ENCODE measurements at regions not wholly inside any gene's neighbourhood (a gene's known extent, or its start where the extent isn't known, plus 50 kb on each side); places are given as distances from the start of the nearest gene placed in this dataset.

DNA sequence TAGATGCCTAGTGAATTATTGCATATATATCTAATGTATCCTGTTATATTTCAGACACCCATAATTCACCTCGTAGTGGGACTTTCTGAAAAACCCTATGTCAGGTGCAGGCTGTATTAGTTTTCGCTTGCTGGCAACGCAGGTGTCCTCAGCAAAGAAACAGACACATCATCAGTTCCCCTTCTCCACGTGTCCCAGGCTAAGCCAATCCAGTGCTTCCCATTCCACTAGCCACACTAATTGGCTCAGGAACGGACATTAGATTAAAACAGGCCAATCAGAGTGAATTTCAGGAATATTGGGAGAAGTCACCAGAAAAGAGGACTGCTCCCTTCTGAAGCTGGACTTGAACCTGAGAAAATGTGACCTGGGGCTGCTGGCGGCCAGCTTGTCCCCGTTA lies 151.3 kb downstream of the PTPN11 start:
- Histone ChIP-seq H3K27me3 (ENCODE audit: insufficient read depth, low read length, poor library complexity, severe bottlenecking) (no peaks in the 10 kb centered on the region), H3K4me2 (ENCODE audit: low read depth, low read length, poor library complexity, severe bottlenecking) (no peak overlapping the region), H3K36me3 (ENCODE audit: insufficient read depth, low read length) (no peaks in the 10 kb centered on the region)

DNA sequence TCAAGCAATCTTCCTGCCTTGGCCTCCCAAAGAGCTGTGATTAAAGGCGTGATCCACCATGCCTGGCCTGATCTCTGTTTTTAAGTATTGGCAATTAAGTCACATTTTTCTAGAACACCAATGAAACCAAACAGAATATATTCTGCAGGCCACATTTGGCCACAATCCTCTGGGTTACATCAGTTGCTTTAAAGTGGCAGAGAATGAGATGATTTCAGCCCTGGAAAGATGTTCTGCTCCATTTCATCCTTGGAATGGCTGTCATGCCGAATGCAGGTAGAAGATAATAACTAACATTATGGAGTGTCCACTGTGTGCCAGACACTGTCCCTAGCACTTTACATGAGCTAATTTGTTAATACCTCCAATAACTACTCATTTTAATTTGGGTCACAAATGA lies 154.4 kb downstream of the PTPN11 start:
- Histone ChIP-seq H3K4me2 (ENCODE audit: low read depth, low read length, poor library complexity, severe bottlenecking) (no peak overlapping the region), H3K9ac (ENCODE audit: low read depth, low read length, poor library complexity, severe bottlenecking) (no peak overlapping the region), H3F3A (ENCODE audit: low read depth) (no peaks in the 10 kb centered on the region), H3K9me2 (replicated peaks; ENCODE audit: low read depth, low read length) (no peaks in the 10 kb centered on the region), H3K9me3 (ENCODE audit: insufficient read depth, low read depth, low read length) (no peaks in the 10 kb centered on the region), H2AFZ (ENCODE audit: low read length) (no peak overlapping the region), H3K36me3 (ENCODE audit: insufficient read depth, low read length) (no peaks in the 10 kb centered on the region), H3K27me3 (ENCODE audit: insufficient read depth, low read length, poor library complexity, severe bottlenecking) (no peaks in the 10 kb centered on the region), H3K4me1 (ENCODE audit: insufficient read depth, low read length, poor library complexity, severe bottlenecking) (no peaks in the 10 kb centered on the region), H4K20me1 (ENCODE audit: insufficient read depth, low read length, poor library complexity, severe bottlenecking) (no peaks in the 10 kb centered on the region), H3K4me3 (ENCODE audit: low read length, poor library complexity, severe bottlenecking) (no peak overlapping the region), H3K79me2 (ENCODE audit: insufficient read depth, low read length) (no peaks in the 10 kb centered on the region)
- TF ChIP-seq EZH2phosphoT487 (IDR thresholded peaks at IDR 0.05; ENCODE audit: borderline replicate concordance) = no peak
- TF ChIP-seq, protein P1, sequence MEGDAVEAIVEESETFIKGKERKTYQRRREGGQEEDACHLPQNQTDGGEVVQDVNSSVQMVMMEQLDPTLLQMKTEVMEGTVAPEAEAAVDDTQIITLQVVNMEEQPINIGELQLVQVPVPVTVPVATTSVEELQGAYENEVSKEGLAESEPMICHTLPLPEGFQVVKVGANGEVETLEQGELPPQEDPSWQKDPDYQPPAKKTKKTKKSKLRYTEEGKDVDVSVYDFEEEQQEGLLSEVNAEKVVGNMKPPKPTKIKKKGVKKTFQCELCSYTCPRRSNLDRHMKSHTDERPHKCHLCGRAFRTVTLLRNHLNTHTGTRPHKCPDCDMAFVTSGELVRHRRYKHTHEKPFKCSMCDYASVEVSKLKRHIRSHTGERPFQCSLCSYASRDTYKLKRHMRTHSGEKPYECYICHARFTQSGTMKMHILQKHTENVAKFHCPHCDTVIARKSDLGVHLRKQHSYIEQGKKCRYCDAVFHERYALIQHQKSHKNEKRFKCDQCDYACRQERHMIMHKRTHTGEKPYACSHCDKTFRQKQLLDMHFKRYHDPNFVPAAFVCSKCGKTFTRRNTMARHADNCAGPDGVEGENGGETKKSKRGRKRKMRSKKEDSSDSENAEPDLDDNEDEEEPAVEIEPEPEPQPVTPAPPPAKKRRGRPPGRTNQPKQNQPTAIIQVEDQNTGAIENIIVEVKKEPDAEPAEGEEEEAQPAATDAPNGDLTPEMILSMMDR (conservative IDR thresholded peaks at IDR 0.05; ENCODE audit: low read length) = no peak

More for the DNA sequence above, 151.3 kb downstream of the PTPN11 start:
- no peaks in the 10 kb centered on the region for H3K9me3 ChIP-seq (ENCODE audit: insufficient read depth, low read depth, low read length)
- 0 out of 2 replicates have a peak overlapping the region, but pooled peaks have one; percentile 19 for H2AFZ ChIP-seq (ENCODE audit: low read length)
- no peaks in the 10 kb centered on the region for H3K79me2 ChIP-seq (ENCODE audit: insufficient read depth, low read length)
- H3K4me3 ChIP-seq (ENCODE audit: low read length, poor library complexity, severe bottlenecking) = no peak overlapping the region
- TF ChIP-seq EZH2phosphoT487 (IDR thresholded peaks at IDR 0.05; ENCODE audit: borderline replicate concordance) = no peak
- TF ChIP-seq, protein P1 (conservative IDR thresholded peaks at IDR 0.05; ENCODE audit: low read length) = no peak
- no peak overlapping the region for H3K9ac ChIP-seq (ENCODE audit: low read depth, low read length, poor library complexity, severe bottlenecking)
- no peaks in the 10 kb centered on the region for H4K20me1 ChIP-seq (ENCODE audit: insufficient read depth, low read length, poor library complexity, severe bottlenecking)
- H3F3A ChIP-seq (ENCODE audit: low read depth) = no peaks in the 10 kb centered on the region
- H3K4me1 ChIP-seq (ENCODE audit: insufficient read depth, low read length, poor library complexity, severe bottlenecking) = no peaks in the 10 kb centered on the region
- H3K9me2 ChIP-seq (replicated peaks; ENCODE audit: low read depth, low read length) = no peaks in the 10 kb centered on the region

DNA sequence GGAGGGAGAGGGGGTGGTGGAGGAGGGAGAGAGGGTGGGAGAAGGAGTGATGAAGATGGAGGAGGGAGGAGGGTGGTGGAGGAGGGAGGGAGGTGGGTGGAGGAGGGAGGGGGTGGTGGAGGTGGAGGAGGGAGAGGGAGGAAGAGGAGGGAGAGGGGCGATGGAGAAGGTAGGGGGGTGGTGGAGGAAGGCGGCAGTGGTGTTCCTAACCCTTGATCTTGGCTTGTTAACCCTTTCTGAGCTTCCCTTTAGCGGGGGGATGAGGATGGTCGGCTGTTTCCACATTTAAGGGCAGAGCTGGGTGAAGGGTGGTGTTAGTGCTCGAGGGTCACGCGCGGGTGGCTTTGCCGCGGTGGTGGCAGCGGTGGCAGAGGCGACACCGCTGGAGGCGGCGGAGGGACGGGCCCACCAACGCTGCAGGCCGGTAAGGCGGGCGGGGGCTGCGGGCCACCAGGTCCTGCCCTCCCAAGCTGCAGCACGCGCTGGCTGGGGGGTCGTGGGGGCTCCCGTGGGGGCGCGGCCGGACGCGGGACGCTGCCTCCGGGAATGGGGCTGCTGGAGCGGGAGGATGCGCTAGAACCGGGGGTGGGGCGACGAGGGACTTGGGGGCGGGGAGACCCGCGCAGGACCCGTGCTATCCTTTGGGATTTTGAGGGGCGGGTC lies 156.3 kb downstream of the PTPN11 start:
- Histone ChIP-seq H3F3A (ENCODE audit: low read depth) (no peaks in the 10 kb centered on the region), H3K9me3 (ENCODE audit: insufficient read depth, low read depth, low read length) (no peaks in the 10 kb centered on the region), H3K27me3 (ENCODE audit: insufficient read depth, low read length, poor library complexity, severe bottlenecking) (no peaks in the 10 kb centered on the region), H3K9me2 (replicated peaks; ENCODE audit: low read depth, low read length) (no peaks in the 10 kb centered on the region), H2AFZ (ENCODE audit: low read length) (no peak overlapping the region), H3K4me2 (ENCODE audit: low read depth, low read length, poor library complexity, severe bottlenecking) (no peak overlapping the region), H3K4me3 (ENCODE audit: low read length, poor library complexity, severe bottlenecking) (no peak overlapping the region), H4K20me1 (ENCODE audit: insufficient read depth, low read length, poor library complexity, severe bottlenecking) (no peaks in the 10 kb centered on the region), H3K4me1 (ENCODE audit: insufficient read depth, low read length, poor library complexity, severe bottlenecking) (no peaks in the 10 kb centered on the region), H3K9ac (ENCODE audit: low read depth, low read length, poor library complexity, severe bottlenecking) (no peak overlapping the region), H3K36me3 (ENCODE audit: insufficient read depth, low read length) (no peaks in the 10 kb centered on the region), H3K79me2 (ENCODE audit: insufficient read depth, low read length) (no peaks in the 10 kb centered on the region)
- no peak for TF ChIP-seq EZH2phosphoT487 (IDR thresholded peaks at IDR 0.05; ENCODE audit: borderline replicate concordance)

DNA sequence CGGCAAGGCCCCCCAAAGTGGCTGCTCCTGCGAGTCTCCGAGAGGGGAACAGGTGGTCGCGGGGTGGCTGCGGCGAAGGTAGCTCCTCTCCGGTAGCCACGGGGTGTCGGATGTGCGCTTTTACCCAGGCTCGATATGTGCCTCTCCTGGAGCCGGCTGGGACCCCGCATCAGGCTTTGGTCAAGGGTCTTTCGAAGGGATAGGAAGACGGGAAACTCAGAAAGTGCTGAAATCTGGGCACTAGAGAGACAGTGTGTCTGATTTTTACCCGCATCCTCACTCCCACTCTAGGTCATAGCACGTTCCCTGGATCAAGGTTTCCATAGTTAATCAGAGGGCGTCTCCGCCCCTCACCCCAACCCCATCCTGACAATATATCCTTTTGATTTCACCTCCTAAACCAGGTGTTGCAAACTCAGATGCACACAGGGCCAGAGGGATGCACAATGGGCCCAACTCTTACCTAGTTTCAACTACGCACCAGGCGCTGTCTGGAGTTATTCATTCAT lies 156.9 kb downstream of the PTPN11 start:
- H3K79me2 ChIP-seq (ENCODE audit: insufficient read depth, low read length) = no peaks in the 10 kb centered on the region

More for the DNA sequence above, 156.9 kb downstream of the PTPN11 start:
- no peak overlapping the region for H2AFZ ChIP-seq (ENCODE audit: low read length)
- H3F3A ChIP-seq (ENCODE audit: low read depth) = no peaks in the 10 kb centered on the region
- TF ChIP-seq, protein P1 (conservative IDR thresholded peaks at IDR 0.05; ENCODE audit: low read length) = no peak
- no peak for TF ChIP-seq EZH2phosphoT487 (IDR thresholded peaks at IDR 0.05; ENCODE audit: borderline replicate concordance)
- H3K27me3 ChIP-seq (ENCODE audit: insufficient read depth, low read length, poor library complexity, severe bottlenecking) = no peaks in the 10 kb centered on the region
- no peaks in the 10 kb centered on the region for H4K20me1 ChIP-seq (ENCODE audit: insufficient read depth, low read length, poor library complexity, severe bottlenecking)
- H3K9ac ChIP-seq (ENCODE audit: low read depth, low read length, poor library complexity, severe bottlenecking) = no peak overlapping the region
- no peaks in the 10 kb centered on the region for H3K9me3 ChIP-seq (ENCODE audit: insufficient read depth, low read depth, low read length)
- no peak overlapping the region for H3K4me3 ChIP-seq (ENCODE audit: low read length, poor library complexity, severe bottlenecking)
- H3K4me2 ChIP-seq (ENCODE audit: low read depth, low read length, poor library complexity, severe bottlenecking) = no peak overlapping the region
- no peaks in the 10 kb centered on the region for H3K36me3 ChIP-seq (ENCODE audit: insufficient read depth, low read length)
- H3K9me2 ChIP-seq (replicated peaks; ENCODE audit: low read depth, low read length) = no peaks in the 10 kb centered on the region
- no peaks in the 10 kb centered on the region for H3K4me1 ChIP-seq (ENCODE audit: insufficient read depth, low read length, poor library complexity, severe bottlenecking)
